GM12875 (cell line): ENCODE measurements at regions not wholly inside any gene's neighbourhood (a gene's known extent, or its start where the extent isn't known, plus 50 kb on each side); places are given as distances from the start of the nearest gene placed in this dataset.

ENCODE experiments used
- H3K4me3 ChIP-seq: one replicate; pipeline ENCODE4 v1.5.1; 2011; ENCODE audit warnings: low read depth, low read length, control low read depth
- CTCF ChIP-seq: IDR thresholded peaks from 2 replicates; pipeline ENCODE4 v1.5.1; 2011; ENCODE audit warnings: low read depth, mild to moderate bottlenecking, control low read depth, inconsistent platforms, low read length, moderate library complexity, borderline replicate concordance; ENCODE audit not compliant: insufficient read depth

DNA sequence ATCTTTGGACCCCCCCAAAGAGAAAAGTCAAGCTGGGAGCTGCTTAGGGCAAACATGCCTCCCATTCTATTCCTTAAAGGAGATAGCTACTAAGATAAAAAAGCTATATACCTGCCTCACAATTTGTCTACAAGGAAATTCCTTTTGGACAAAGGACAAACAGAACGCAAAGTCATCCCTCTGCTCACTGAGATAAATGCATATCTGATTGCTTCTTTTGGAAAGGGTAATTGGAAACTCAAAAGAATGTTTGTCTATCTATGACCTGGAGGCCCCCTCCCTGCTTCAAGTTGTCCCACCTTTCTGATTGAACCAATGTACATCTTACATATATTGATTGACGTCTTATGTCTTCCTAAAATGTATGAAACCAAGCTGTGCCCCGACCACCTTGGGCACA is 80.9 kb upstream of the FUT8 start:
- no peak for TF ChIP-seq CTCF
- H3K4me3 ChIP-seq = no peak overlapping the region

DNA sequence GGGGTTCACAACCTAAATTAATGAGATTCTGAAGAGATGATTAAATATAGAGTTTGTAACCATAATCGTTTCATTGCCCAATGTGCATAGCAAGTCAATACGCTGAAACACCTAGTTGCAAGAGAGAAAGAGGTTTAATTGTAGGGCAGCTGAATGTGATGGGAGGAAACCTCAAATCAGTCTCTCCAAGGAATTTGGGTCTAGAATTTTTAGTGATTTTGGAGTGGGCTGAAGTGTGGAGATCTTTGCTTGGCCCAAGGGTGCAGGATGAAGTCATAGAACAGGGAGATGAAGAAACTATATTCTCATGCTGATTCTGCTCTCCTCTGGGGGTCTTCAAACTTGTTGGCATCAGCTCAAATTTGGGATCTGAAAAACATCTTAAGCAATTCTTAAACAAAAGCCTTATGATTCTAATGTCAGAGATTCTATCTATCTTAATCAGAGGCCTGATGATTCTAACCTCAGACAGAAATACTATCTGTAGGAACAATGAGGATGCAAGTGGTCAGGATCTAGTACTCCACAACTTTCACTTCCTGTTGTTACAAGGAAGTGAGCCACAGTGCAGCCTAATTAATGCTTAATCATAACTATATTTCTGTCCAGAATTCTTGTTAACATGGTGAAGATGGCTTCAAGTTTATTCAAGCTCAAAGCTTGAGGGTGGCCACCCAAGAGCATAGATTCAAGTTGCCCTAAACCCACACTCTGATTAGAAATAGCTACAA is 80.2 kb upstream of the FUT8 start:
- no peak overlapping the region for H3K4me3 ChIP-seq
- TF ChIP-seq CTCF = no peak

DNA sequence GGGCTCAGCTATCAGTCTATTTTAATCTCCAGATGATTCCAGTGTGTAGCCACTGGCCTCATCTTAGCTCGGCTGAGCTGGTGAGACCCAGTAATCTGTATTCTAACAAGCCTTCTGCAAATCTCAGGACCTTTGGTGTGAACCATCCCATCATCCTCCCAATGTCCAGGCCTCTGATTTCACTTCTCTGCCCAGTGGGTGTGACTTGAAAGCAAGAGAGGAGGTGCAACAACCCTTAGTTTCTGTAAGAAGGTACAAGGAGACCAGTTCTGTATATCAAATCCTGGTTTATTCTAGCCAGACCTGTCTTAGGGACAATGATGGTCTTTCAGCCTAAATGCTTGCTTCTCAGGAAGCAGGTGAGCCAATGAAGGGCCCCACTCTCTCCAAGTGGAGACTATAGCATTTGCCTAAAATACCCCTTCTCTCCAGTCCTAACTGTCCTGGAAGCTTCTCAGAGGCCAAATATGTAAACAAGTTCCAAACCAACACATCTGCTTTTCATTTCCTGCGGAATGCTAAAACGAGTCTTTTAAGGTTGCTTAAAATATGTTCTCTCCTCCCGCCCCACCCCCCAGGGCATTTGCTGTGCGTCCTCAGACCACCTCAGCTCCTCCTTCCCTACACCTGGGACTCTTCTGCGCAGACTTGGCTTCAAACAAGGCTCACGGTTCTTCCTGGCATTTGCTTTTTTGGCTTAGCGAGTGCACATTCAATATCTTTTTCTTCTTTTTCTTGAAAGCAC is 78.4 kb upstream of the FUT8 start:
- TF ChIP-seq CTCF = no peak
- no peak overlapping the region for H3K4me3 ChIP-seq

- no peak overlapping the region for H3K4me3 ChIP-seq
- TF ChIP-seq CTCF = no peak
These were observed 77.6 kb upstream of the FUT8 start for GRCh38 chr14:65334765-65335410.

DNA sequence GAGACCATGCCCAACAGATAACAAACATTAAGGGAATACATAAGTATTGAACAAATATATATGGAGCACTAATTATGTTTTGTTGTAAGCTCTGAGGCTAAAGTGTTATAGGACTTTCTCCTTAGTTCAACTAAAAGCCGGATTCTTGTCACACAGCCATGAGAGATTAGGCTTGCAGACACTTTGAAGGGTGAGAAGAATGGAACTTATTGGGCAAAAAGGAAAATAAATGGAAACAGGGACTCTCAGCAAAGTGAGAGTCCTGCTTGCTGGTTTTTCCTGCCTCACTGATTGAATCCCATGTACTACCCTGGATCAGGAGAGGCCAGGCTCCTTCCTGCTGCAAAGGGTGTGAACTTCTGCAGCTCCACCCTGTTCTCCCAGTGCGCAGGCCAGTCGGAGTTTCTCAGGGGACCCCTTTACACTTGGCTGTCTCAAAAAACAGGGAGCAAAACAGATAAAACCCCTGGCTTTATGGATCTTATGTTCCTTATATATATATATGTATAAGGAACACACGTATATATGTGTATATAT is 77.1 kb upstream of the FUT8 start:
- H3K4me3 ChIP-seq = no peak overlapping the region
- no peak for TF ChIP-seq CTCF

- H3K4me3 ChIP-seq = no peak overlapping the region
- no peak for TF ChIP-seq CTCF
These were observed 76.3 kb upstream of the FUT8 start for GRCh38 chr14:65336191-65336591.
